CD4-positive, alpha-beta memory T cell (primary cell): ENCODE measurements at regions not wholly inside any gene's neighbourhood (a gene's known extent, or its start where the extent isn't known, plus 50 kb on each side); places are given as distances from the start of the nearest gene placed in this dataset.
A peak's percentile ranks its signal among the peaks of the same experiment; 100 is the strongest.

ENCODE experiments used
- CTCF ChIA-PET: fragments of 350-600 bp; sonication (Branson Sonifier 250); formaldehyde crosslinking; loops from one replicate; lab custom pipeline; 2021; ENCODE audit warnings: inconsistent platforms; ENCODE audit not compliant: partially characterized antibody; lab: Charles Lee
- POLR2A ChIA-PET: fragments of 350-600 bp; sonication (Branson Sonifier 250); formaldehyde crosslinking; loops from one replicate; lab custom pipeline; 2021; ENCODE audit not compliant: partially characterized antibody; lab: Charles Lee
- DNase-seq, 5 donors: peaks; one replicate each; pipeline versions ENCODE4 v3.0.0 to v3.0.0-alpha.2; 2020 to 2022; ENCODE audit warnings: mixed read lengths in 1 of 5
- H3K27ac ChIP-seq: one replicate; pipeline ENCODE4 v1.7.0; 2013; ENCODE audit warnings: low read depth, low read length
- H3K27me3 ChIP-seq: 2 replicates; pipeline ENCODE4 v1.7.0; 2013; ENCODE audit warnings: mild to moderate bottlenecking, low read length, moderate library complexity; ENCODE audit not compliant: insufficient read depth
- H3K36me3 ChIP-seq: 2 replicates; pipeline ENCODE4 v1.7.0; 2013; ENCODE audit warnings: mild to moderate bottlenecking, low read length, moderate library complexity; ENCODE audit not compliant: insufficient read depth
- H3K4me1 ChIP-seq: 2 replicates; pipeline ENCODE4 v1.7.0; 2013; ENCODE audit warnings: mild to moderate bottlenecking, low read length, moderate library complexity; ENCODE audit not compliant: insufficient read depth
- H3K4me3 ChIP-seq, 2 donors: one replicate each; pipeline ENCODE4 v1.7.0; 2013; ENCODE audit warnings: low read length in 2 of 2, mild to moderate bottlenecking in 1 of 2
- H3K9me3 ChIP-seq, 2 donors: one replicate each; pipeline ENCODE4 v1.7.0; 2013; ENCODE audit warnings: low read length in 2 of 2, control low read depth in 1 of 2; ENCODE audit not compliant: control insufficient read depth in 1 of 2
- H3K27ac Mint-ChIP-seq, 7 donors: one replicate each; pipeline ENCODE4 v1.8.0; 2020 to 2021; ENCODE audit warnings: mixed read lengths in 7 of 7, mild to moderate bottlenecking in 6 of 7, inconsistent platforms in 3 of 7, moderate library complexity in 3 of 7
- H3K27me3 Mint-ChIP-seq, 2 donors: one replicate each; pipeline ENCODE4 v1.8.0; 2020 to 2021; ENCODE audit warnings: mixed read lengths in 2 of 2
- H3K36me3 Mint-ChIP-seq, 2 donors: one replicate each; pipeline ENCODE4 v1.8.0; 2020 to 2021; ENCODE audit warnings: mixed read lengths in 2 of 2, inconsistent platforms in 1 of 2, mild to moderate bottlenecking in 1 of 2
- H3K4me1 Mint-ChIP-seq, 4 donors: one replicate each; pipeline ENCODE4 v1.8.0; 2020 to 2021; ENCODE audit warnings: mixed read lengths in 4 of 4, mild to moderate bottlenecking in 1 of 4
- H3K4me3 Mint-ChIP-seq, 8 donors: one replicate each; pipeline ENCODE4 v1.8.0; 2020 to 2021; ENCODE audit warnings: mixed read lengths in 8 of 8, mild to moderate bottlenecking in 7 of 8, moderate library complexity in 6 of 8, inconsistent platforms in 3 of 8
- H3K9me3 Mint-ChIP-seq, 8 donors: one replicate each; pipeline ENCODE4 v1.8.0; 2020 to 2021; ENCODE audit warnings: mixed read lengths in 8 of 8, mild to moderate bottlenecking in 5 of 8, inconsistent platforms in 3 of 8, moderate library complexity in 1 of 8
- intact Hi-C: fragments of 100-400 bp; cut with micrococcal nuclease; formaldehyde crosslinking; loops from one replicate; pipeline ENCODE4 v1.15.1; 2023

GRCh38 chr1:168397806-168398205, 117.1 kb downstream of the TBX19 start:
- Mint-ChIP-seq H3K27me3 (peaks cover 3% of the 10 kb centered on the region in 2 donors), H3K4me1 (peaks cover 9 to 22% (median 15%) of the 10 kb centered on the region in 4 donors), H3K4me3 (no peak overlapping the region), H3K27ac (no peak overlapping the region), H3K9me3 (peaks cover 0 to 2% (median 0%) of the 10 kb centered on the region in 8 donors), H3K36me3 (peaks cover 0 to 4% of the 10 kb centered on the region in 2 donors)
- H3K27ac ChIP-seq = no peak overlapping the region
- H3K9me3 ChIP-seq = no peaks in the 10 kb centered on the region
- H3K27me3 ChIP-seq = no peaks in the 10 kb centered on the region
- DNase-seq = no peak
- H3K4me1 ChIP-seq = peaks cover 16% of the 10 kb centered on the region
- CTCF ChIA-PET = interaction anchor here (0.7 to 1.1 kb wide), 3 partner anchors 14 to 55 kb away, joined by 3 to 5 read pairs (median 4); no protein-coding TSS in a partner anchor
- no peaks in the 10 kb centered on the region for H3K36me3 ChIP-seq
- intact Hi-C loops = no loop called here
- H3K4me3 ChIP-seq = no peak overlapping the region
- POLR2A ChIA-PET = interaction anchor here (0.6 to 3.7 kb wide), 3 partner anchors 9 to 17 kb away, joined by 3 to 16 read pairs (median 9); no protein-coding TSS in a partner anchor

GRCh38 chr1:168396940-168397684, 116.4 kb downstream of the TBX19 start:
- no peak for DNase-seq
- H3K36me3 ChIP-seq = no peaks in the 10 kb centered on the region
- no peaks in the 10 kb centered on the region for H3K27me3 ChIP-seq
- POLR2A ChIA-PET = interaction anchor here (0.6 to 3.7 kb wide), 3 partner anchors 9 to 17 kb away, joined by 3 to 16 read pairs (median 4); no protein-coding TSS in a partner anchor
- no peak overlapping the region for H3K4me3 ChIP-seq
- H3K4me3 Mint-ChIP-seq = no peak overlapping the region
- intact Hi-C loops = no loop called here
- H3K4me1 ChIP-seq = peaks cover 21% of the 10 kb centered on the region
- H3K27me3 Mint-ChIP-seq = peaks cover 4 to 5% of the 10 kb centered on the region in 2 donors
- CTCF ChIA-PET = interaction anchor here (0.6 to 1.8 kb wide), 4 partner anchors 8 to 681 kb away, joined by 3 to 5 read pairs (median 4); no protein-coding TSS in a partner anchor
- H3K9me3 ChIP-seq = no peaks in the 10 kb centered on the region
- peaks cover 0 to 2% (median 0%) of the 10 kb centered on the region in 8 donors for H3K9me3 Mint-ChIP-seq
- peaks cover 0 to 4% of the 10 kb centered on the region in 2 donors for H3K36me3 Mint-ChIP-seq
- no peak overlapping the region for H3K27ac Mint-ChIP-seq
- peaks cover 15 to 29% (median 20%) of the 10 kb centered on the region in 4 donors for H3K4me1 Mint-ChIP-seq
- no peak overlapping the region for H3K27ac ChIP-seq

- Histone ChIP-seq H3K36me3 (no peaks in the 10 kb centered on the region), H3K27me3 (no peaks in the 10 kb centered on the region), H3K4me3 (no peak overlapping the region), H3K27ac (no peak overlapping the region), H3K9me3 (no peaks in the 10 kb centered on the region), H3K4me1 (peaks cover 21% of the 10 kb centered on the region)
- no peak for DNase-seq
- H3K4me1 Mint-ChIP-seq = peaks cover 16 to 32% (median 22%) of the 10 kb centered on the region in 4 donors
- H3K4me3 Mint-ChIP-seq = no peak overlapping the region
- POLR2A ChIA-PET = interaction anchor here (1.0 to 3.7 kb wide), 3 partner anchors 8 to 13 kb away, joined by 3 to 16 read pairs (median 4); no protein-coding TSS in a partner anchor
- CTCF ChIA-PET = interaction anchor here (0.6 to 1.8 kb wide), 3 partner anchors 9 to 680 kb away, joined by 3 to 5 read pairs (median 4); no protein-coding TSS in a partner anchor
- intact Hi-C loops = no loop called here
- H3K9me3 Mint-ChIP-seq = peaks cover 0 to 2% (median 0%) of the 10 kb centered on the region in 8 donors
- peaks cover 0 to 4% of the 10 kb centered on the region in 2 donors for H3K36me3 Mint-ChIP-seq
- peaks cover 5% of the 10 kb centered on the region in 2 donors for H3K27me3 Mint-ChIP-seq
- H3K27ac Mint-ChIP-seq = peak overlapping the region in 1 of 7 donors; percentile 19
Observed at GRCh38 chr1:168396508-168396907, 115.8 kb downstream of the TBX19 start.

GRCh38 chr1:168394858-168395257, 114.2 kb downstream of the TBX19 start:
- no peak overlapping the region for H3K4me3 Mint-ChIP-seq
- Histone ChIP-seq H3K36me3 (no peaks in the 10 kb centered on the region), H3K27me3 (no peaks in the 10 kb centered on the region), H3K4me3 (no peak overlapping the region), H3K27ac (no peak overlapping the region), H3K4me1 (peaks cover 21% of the 10 kb centered on the region), H3K9me3 (no peaks in the 10 kb centered on the region)
- intact Hi-C loops = no loop called here
- CTCF ChIA-PET = no interaction called here
- peak overlapping the region in 1 of 7 donors; percentile 38 for H3K27ac Mint-ChIP-seq
- peaks cover 2% of the 10 kb centered on the region in 2 donors for H3K27me3 Mint-ChIP-seq
- no peak for DNase-seq
- no peaks in the 10 kb centered on the region for H3K36me3 Mint-ChIP-seq
- peaks cover 16 to 37% (median 22%) of the 10 kb centered on the region in 4 donors for H3K4me1 Mint-ChIP-seq
- H3K9me3 Mint-ChIP-seq = no peaks in the 10 kb centered on the region
- POLR2A ChIA-PET = no interaction called here

- intact Hi-C loops = no loop called here
- POLR2A ChIA-PET = interaction anchor here (0.9 to 1.4 kb wide), 4 partner anchors 8 to 45 kb away, joined by 3 to 5 read pairs (median 3); no protein-coding TSS in a partner anchor
Observed at GRCh38 chr1:168392958-168393549, 112.4 kb downstream of the TBX19 start.

GRCh38 chr1:168391851-168392681, 111.4 kb downstream of the TBX19 start:
- Histone ChIP-seq H3K9me3 (no peaks in the 10 kb centered on the region), H3K4me1 (peaks cover 22% of the 10 kb centered on the region), H3K36me3 (no peaks in the 10 kb centered on the region), H3K27me3 (no peaks in the 10 kb centered on the region), H3K4me3 (no peak overlapping the region), H3K27ac (no peak overlapping the region)
- Mint-ChIP-seq H3K27me3 (peaks cover 2% of the 10 kb centered on the region in 2 donors), H3K36me3 (no peaks in the 10 kb centered on the region), H3K4me3 (peak overlapping the region in 6 of 8 donors; percentile 31 to 63 (median 46)), H3K27ac (peak overlapping the region in 6 of 7 donors; percentile 0 to 81 (median 34)), H3K9me3 (no peaks in the 10 kb centered on the region), H3K4me1 (peaks cover 14 to 48% (median 30%) of the 10 kb centered on the region in 4 donors)
- POLR2A ChIA-PET = interaction anchor here (0.9 to 1.4 kb wide), 7 partner anchors 9 to 95 kb away, joined by 3 to 5 read pairs (median 3); no protein-coding TSS in a partner anchor
- no peak for DNase-seq
- CTCF ChIA-PET = interaction anchor here (1.0 to 5.9 kb wide), 3 partner anchors 30 to 49 kb away, joined by 3 to 35 read pairs (median 4); no protein-coding TSS in a partner anchor
- intact Hi-C loops = no loop called here

More at GRCh38 chr1:168392958-168393549, 112.4 kb downstream of the TBX19 start:
- H3K27ac ChIP-seq = no peak overlapping the region
- Mint-ChIP-seq H3K9me3 (no peaks in the 10 kb centered on the region), H3K36me3 (no peaks in the 10 kb centered on the region), H3K4me1 (peaks cover 7 to 38% (median 21%) of the 10 kb centered on the region in 4 donors), H3K4me3 (peak overlapping the region in 1 of 8 donors; percentile 31), H3K27me3 (peaks cover 2% of the 10 kb centered on the region in 2 donors), H3K27ac (peak overlapping the region in 2 of 7 donors; percentile 6 to 37)
- H3K9me3 ChIP-seq = no peaks in the 10 kb centered on the region
- H3K36me3 ChIP-seq = no peaks in the 10 kb centered on the region
- no peak overlapping the region for H3K4me3 ChIP-seq
- H3K4me1 ChIP-seq = peaks cover 12% of the 10 kb centered on the region
- no peak for DNase-seq
- CTCF ChIA-PET = interaction anchor here (1.7 kb wide), 1 partner anchor 50 kb away, joined by 4 read pairs; no protein-coding TSS in a partner anchor
- no peaks in the 10 kb centered on the region for H3K27me3 ChIP-seq
